ENCODE measurements at regions not wholly inside any gene's neighbourhood (a gene's known extent, or its start where the extent isn't known, plus 50 kb on each side); places are given as distances from the start of the nearest gene placed in this dataset.

DNA sequence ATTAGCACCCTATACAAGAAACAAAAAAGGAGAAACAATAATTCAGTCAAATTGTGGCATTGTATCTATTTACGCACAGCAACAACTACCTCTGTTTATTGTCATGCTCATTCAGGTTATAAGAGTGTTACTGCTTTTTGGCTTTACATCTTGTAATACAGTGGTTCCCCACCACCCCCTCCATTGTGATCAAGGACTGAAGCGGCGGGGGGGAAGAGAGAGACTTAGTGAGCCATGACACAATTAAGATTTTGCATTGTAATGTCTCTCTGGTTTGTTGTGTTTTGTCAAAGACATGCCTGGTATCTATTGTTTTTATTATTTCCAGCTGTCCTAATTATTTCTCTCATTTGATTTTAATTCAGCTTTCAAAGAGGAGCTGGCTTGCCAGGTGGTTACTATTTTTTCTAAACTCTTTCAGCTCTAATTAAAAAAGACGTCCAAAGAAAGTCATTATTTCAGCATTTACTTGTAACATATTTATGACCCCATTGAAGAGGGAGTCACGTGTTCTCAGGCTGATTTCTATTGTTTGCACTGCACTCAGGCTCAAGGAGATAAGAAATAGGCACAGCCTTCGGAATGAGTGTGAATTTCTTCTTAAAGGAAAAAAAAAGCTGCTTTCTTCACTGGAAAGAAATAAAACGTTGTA, 234.4 kb upstream of the TBL1XR1 start:
- Histone ChIP-seq H3K4me2 (ENCODE audit: low read length) (no peak overlapping the region), H3K9me3 (ENCODE audit: low read length) (no peaks in the 10 kb centered on the region), H3K9me2 (ENCODE audit: insufficient read depth, low read length) (no peaks in the 10 kb centered on the region), H3K36me3 (ENCODE audit: insufficient read depth, low read length) (no peaks in the 10 kb centered on the region), H3K79me2 (replicated peaks; ENCODE audit: insufficient read depth, low read length) (no peaks in the 10 kb centered on the region), H3K4me3 (ENCODE audit: low read length) (no peak overlapping the region), H3F3A (ENCODE audit: insufficient read depth, low read length, poor library complexity, severe bottlenecking) (no peaks in the 10 kb centered on the region), H3K9ac (ENCODE audit: low read length) (no peak overlapping the region), H3K27ac (ENCODE audit: low read length) (no peak overlapping the region), H2AFZ (ENCODE audit: low read depth, low read length) (no peak overlapping the region), H3K27me3 (ENCODE audit: insufficient read depth, low read depth, low read length) (no peaks in the 10 kb centered on the region), H4K20me1 (ENCODE audit: insufficient read depth) (no peaks in the 10 kb centered on the region)
- no peak for TF ChIP-seq POLR2AphosphoS5 (IDR thresholded peaks at IDR 0.05)
- TF ChIP-seq MXI1 (conservative IDR thresholded peaks at IDR 0.05; ENCODE audit: poor library complexity, severe bottlenecking) = no peak
- TF ChIP-seq REST (IDR thresholded peaks at IDR 0.05; ENCODE audit: borderline replicate concordance) = no peak
- TF ChIP-seq SMC3 (conservative IDR thresholded peaks at IDR 0.05; ENCODE audit: poor library complexity) = no peak
- TF ChIP-seq TAF1 (IDR thresholded peaks at IDR 0.05; ENCODE audit: low read depth) = no peak
- TF ChIP-seq CTCF (IDR thresholded peaks at IDR 0.05; ENCODE audit: poor library complexity, severe bottlenecking) = no peak
- no peak for TF ChIP-seq EZH2 (IDR thresholded peaks at IDR 0.05; ENCODE audit: borderline replicate concordance, insufficient read depth, low read length, poor library complexity, severe bottlenecking)
- no peak for TF ChIP-seq RAD21 (conservative IDR thresholded peaks at IDR 0.05)
- no peak for TF ChIP-seq EP300 (conservative IDR thresholded peaks at IDR 0.05; ENCODE audit: poor library complexity, severe bottlenecking)

GRCh38 chr3:177435301-177435700, 238.0 kb upstream of the TBL1XR1 start:
- H2AFZ ChIP-seq (ENCODE audit: low read depth, low read length) = no peak overlapping the region
- H3K4me3 ChIP-seq (ENCODE audit: low read length) = no peak overlapping the region
- H3F3A ChIP-seq (ENCODE audit: insufficient read depth, low read length, poor library complexity, severe bottlenecking) = no peaks in the 10 kb centered on the region
- H3K36me3 ChIP-seq (ENCODE audit: insufficient read depth, low read length) = no peaks in the 10 kb centered on the region
- no peak overlapping the region for H3K27ac ChIP-seq (ENCODE audit: low read length)
- no peaks in the 10 kb centered on the region for H3K9me3 ChIP-seq (ENCODE audit: low read length)
- H3K4me2 ChIP-seq (ENCODE audit: low read length) = no peak overlapping the region
- H3K9me2 ChIP-seq (ENCODE audit: insufficient read depth, low read length) = no peaks in the 10 kb centered on the region
- H3K27me3 ChIP-seq (ENCODE audit: insufficient read depth, low read depth, low read length) = no peaks in the 10 kb centered on the region
- no peaks in the 10 kb centered on the region for H3K79me2 ChIP-seq (replicated peaks; ENCODE audit: insufficient read depth, low read length)
- no peaks in the 10 kb centered on the region for H4K20me1 ChIP-seq (ENCODE audit: insufficient read depth)
- TF ChIP-seq CTCF (IDR thresholded peaks at IDR 0.05; ENCODE audit: poor library complexity, severe bottlenecking) = no peak
- TF ChIP-seq REST (IDR thresholded peaks at IDR 0.05; ENCODE audit: borderline replicate concordance) = no peak
- no peak for TF ChIP-seq POLR2AphosphoS5 (IDR thresholded peaks at IDR 0.05)
- TF ChIP-seq EZH2 (IDR thresholded peaks at IDR 0.05; ENCODE audit: borderline replicate concordance, insufficient read depth, low read length, poor library complexity, severe bottlenecking) = no peak
- TF ChIP-seq TAF1 (IDR thresholded peaks at IDR 0.05; ENCODE audit: low read depth) = no peak
- no peak for TF ChIP-seq MXI1 (conservative IDR thresholded peaks at IDR 0.05; ENCODE audit: poor library complexity, severe bottlenecking)
- TF ChIP-seq EP300 (conservative IDR thresholded peaks at IDR 0.05; ENCODE audit: poor library complexity, severe bottlenecking) = no peak
- no peak for TF ChIP-seq SMC3 (conservative IDR thresholded peaks at IDR 0.05; ENCODE audit: poor library complexity)
- no peak for TF ChIP-seq RAD21 (conservative IDR thresholded peaks at IDR 0.05)
- H3K9ac ChIP-seq (ENCODE audit: low read length) = no peak overlapping the region

Measured in neural cell (in vitro differentiated cells).